K562 (cell line): ENCODE measurements at regions not wholly inside any gene's neighbourhood (a gene's known extent, or its start where the extent isn't known, plus 50 kb on each side); places are given as distances from the start of the nearest gene placed in this dataset.

Experiments
- ILF3 ChIP-seq: fragments of 450-650 bp; IDR thresholded peaks from 2 replicates; pipeline ENCODE4 v1.6.1; 2018; ENCODE audit warnings: antibody characterized with exemption, mild to moderate bottlenecking, moderate library complexity, borderline replicate concordance
- NR2C1 ChIP-seq, 2 experiments: fragments of 450-650 bp; IDR thresholded peaks; 2 replicates each; pipeline ENCODE4 v1.6.1; 2017; ENCODE audit warnings: mild to moderate bottlenecking in 2 of 2, antibody characterized with exemption in 1 of 2, inconsistent platforms in 1 of 2, missing compliant biosample characterization in 1 of 2, missing genetic modification characterization in 1 of 2
- NR3C1 ChIP-seq: sonication (generic); formaldehyde crosslinking; IDR thresholded peaks from 2 replicates; pipeline ENCODE4 v1.8.1; 2022; ENCODE audit warnings: missing genetic modification reagents
- TAF9B ChIP-seq: fragments of 450-650 bp; IDR thresholded peaks from 2 replicates; pipeline ENCODE4 v1.6.1; 2018; ENCODE audit warnings: mild to moderate bottlenecking; ENCODE audit not compliant: partially characterized antibody
- ZNF584 ChIP-seq: fragments of 200-800 bp; sonication (Bioruptor generic); IDR thresholded peaks from 2 replicates; pipeline ENCODE4 v1.6.1; 2016; ENCODE audit warnings: low read depth, mild to moderate bottlenecking, missing genetic modification characterization, missing compliant biosample characterization
- TF ChIP-seq, protein P1 (sequence below): sonication (generic); formaldehyde crosslinking; IDR thresholded peaks from 2 replicates; pipeline ENCODE4 v1.8.0; 2022; ENCODE audit warnings: mild to moderate bottlenecking, low read depth, missing genetic modification reagents
- TF ChIP-seq, protein P2 (sequence below): fragments of 250-450 bp; sonication (Bioruptor Pico); IDR thresholded peaks from 2 replicates; pipeline ENCODE4 v1.5.0; 2021
- TF ChIP-seq, protein P3 (sequence below), 2 experiments: fragments of 450-650 bp; IDR thresholded peaks; 2 replicates each; pipeline ENCODE4 v1.6.1; 2016; ENCODE audit warnings: mild to moderate bottlenecking in 2 of 2, borderline replicate concordance in 1 of 2, low read depth in 1 of 2, moderate library complexity in 1 of 2
- TF ChIP-seq, protein P4 (sequence below): fragments of 250-450 bp; sonication (Bioruptor Pico); IDR thresholded peaks from 2 replicates; pipeline ENCODE4 v1.5.0; 2021; ENCODE audit warnings: mild to moderate bottlenecking, borderline replicate concordance

DNA sequence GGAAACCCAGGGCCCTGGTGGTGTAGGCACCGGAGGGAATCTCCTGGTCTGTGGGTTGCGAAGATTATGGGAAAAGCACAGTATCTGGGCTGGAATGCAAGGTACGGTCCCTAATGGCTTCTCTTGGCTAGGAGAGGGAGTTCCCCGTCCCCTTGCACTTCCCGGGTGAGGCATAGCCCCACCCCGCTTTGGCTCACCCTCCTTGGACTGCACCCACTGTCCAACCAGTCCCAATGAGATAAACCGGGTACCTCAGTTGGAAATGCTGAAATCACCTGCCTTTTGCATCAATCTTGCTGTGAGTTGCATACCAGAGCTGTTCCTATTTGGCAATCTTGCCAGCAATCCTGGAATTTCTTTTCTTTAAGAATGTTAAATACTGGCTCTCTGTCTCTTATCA lies 1429.1 kb downstream of the MAT2B start (continued):
- TF ChIP-seq, protein P1, sequence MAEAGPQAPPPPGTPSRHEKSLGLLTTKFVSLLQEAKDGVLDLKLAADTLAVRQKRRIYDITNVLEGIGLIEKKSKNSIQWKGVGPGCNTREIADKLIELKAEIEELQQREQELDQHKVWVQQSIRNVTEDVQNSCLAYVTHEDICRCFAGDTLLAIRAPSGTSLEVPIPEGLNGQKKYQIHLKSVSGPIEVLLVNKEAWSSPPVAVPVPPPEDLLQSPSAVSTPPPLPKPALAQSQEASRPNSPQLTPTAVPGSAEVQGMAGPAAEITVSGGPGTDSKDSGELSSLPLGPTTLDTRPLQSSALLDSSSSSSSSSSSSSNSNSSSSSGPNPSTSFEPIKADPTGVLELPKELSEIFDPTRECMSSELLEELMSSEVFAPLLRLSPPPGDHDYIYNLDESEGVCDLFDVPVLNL (CRISPR knock-in tag), result no peak
- TF ChIP-seq, protein P2, sequence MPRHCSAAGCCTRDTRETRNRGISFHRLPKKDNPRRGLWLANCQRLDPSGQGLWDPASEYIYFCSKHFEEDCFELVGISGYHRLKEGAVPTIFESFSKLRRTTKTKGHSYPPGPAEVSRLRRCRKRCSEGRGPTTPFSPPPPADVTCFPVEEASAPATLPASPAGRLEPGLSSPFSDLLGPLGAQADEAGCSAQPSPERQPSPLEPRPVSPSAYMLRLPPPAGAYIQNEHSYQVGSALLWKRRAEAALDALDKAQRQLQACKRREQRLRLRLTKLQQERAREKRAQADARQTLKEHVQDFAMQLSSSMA (CRISPR knock-in tag), result no peak
- TF ChIP-seq TAF9B (no peak), ZNF584 (CRISPR knock-in tag) (no peak), NR3C1 (CRISPR knock-in tag) (no peak), ILF3 (no peak), NR2C1 (IDR thresholded peaks at IDR 0.05) (no peak), NR2C1 (tag; IDR thresholded peaks at IDR 0.05) (no peak)
- TF ChIP-seq, protein P3, sequence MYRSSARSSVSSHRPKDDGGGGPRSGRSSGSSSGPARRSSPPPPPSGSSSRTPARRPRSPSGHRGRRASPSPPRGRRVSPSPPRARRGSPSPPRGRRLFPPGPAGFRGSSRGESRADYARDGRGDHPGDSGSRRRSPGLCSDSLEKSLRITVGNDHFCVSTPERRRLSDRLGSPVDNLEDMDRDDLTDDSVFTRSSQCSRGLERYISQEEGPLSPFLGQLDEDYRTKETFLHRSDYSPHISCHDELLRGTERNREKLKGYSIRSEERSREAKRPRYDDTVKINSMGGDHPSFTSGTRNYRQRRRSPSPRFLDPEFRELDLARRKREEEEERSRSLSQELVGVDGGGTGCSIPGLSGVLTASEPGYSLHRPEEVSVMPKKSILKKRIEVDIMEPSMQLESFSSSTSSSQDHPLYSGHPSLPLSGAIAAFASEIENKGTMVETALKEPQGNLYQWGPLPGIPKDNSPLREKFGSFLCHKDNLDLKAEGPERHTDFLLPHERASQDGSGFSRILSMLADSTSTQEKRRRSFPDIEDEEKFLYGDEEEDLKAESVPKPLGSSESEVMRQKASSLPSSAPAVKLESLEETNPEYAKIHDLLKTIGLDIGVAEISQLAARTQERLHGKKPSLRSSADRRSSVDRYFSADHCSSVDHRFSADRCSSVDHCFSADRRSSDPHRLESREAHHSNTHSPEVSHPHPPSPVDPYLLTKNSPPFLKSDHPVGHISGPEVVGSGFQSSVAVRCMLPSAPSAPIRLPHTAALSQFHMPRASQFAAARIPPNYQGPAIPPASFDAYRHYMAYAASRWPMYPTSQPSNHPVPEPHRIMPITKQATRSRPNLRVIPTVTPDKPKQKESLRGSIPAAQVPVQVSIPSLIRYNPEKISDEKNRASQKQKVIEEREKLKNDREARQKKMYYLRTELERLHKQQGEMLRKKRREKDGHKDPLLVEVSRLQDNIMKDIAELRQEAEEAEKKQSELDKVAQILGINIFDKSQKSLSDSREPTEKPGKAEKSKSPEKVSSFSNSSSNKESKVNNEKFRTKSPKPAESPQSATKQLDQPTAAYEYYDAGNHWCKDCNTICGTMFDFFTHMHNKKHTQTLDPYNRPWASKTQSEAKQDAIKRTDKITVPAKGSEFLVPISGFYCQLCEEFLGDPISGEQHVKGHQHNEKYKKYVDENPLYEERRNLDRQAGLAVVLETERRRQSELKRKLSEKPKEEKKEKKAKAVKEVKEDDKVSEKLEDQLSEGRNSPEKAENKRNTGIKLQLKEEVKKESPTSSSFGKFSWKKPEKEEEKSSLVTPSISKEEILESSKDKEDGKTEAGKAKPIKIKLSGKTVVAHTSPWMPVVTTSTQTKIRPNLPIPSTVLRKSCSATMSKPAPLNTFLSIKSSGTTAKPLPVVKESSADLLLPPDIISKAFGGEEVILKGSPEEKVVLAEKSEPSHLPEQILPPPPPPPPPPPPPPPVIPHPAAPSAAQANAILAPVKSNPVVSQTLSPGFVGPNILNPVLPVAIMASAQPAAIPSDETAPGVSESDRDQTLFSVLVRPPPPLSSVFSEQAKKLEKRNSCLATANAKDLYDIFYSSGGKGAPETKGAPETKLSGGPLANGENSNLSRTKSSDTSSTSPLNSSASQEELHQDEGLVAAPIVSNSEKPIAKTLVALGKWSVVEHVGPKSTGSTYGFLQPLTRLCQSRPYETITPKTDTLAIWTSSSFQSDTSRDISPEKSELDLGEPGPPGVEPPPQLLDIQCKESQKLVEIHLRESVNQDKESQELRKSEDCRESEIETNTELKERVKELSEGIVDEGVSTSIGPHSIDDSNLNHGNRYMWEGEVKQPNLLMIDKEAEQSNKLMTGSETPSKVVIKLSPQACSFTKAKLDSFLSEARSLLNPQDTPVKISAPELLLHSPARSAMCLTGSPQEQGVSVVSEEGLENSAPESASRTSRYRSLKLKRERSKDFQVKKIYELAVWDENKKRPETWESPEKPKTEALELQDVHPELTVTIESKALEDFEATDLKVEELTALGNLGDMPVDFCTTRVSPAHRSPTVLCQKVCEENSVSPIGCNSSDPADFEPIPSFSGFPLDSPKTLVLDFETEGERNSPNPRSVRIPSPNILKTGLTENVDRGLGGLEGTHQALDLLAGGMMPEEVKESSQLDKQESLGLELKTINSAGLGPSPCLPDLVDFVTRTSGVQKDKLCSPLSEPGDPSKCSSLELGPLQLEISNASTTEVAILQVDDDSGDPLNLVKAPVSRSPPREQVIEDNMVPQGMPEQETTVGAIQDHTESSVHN (IDR thresholded peaks at IDR 0.05; ENCODE audit: borderline replicate concordance in 1 of 2, low read depth in 1 of 2), result no peak
- TF ChIP-seq, protein P4, sequence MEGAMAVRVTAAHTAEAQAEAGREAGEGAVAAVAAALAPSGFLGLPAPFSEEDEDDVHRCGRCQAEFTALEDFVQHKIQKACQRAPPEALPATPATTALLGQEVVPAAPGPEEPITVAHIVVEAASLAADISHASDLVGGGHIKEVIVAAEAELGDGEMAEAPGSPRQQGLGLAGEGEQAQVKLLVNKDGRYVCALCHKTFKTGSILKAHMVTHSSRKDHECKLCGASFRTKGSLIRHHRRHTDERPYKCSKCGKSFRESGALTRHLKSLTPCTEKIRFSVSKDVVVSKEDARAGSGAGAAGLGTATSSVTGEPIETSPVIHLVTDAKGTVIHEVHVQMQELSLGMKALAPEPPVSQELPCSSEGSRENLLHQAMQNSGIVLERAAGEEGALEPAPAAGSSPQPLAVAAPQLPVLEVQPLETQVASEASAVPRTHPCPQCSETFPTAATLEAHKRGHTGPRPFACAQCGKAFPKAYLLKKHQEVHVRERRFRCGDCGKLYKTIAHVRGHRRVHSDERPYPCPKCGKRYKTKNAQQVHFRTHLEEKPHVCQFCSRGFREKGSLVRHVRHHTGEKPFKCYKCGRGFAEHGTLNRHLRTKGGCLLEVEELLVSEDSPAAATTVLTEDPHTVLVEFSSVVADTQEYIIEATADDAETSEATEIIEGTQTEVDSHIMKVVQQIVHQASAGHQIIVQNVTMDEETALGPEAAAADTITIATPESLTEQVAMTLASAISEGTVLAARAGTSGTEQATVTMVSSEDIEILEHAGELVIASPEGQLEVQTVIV (CRISPR knock-in tag), result no peak
- TF ChIP-seq, all 486 proteins: peak for 0
